ENCODE measurements at regions not wholly inside any gene's neighbourhood (a gene's known extent, or its start where the extent isn't known, plus 50 kb on each side); places are given as distances from the start of the nearest gene placed in this dataset.

GRCh38 chr14:34111505-34111904 is 160.6 kb upstream of the EGLN3 start:
- no peaks in the 10 kb centered on the region for H3K36me3 Mint-ChIP-seq
- peaks cover 16% of the 10 kb centered on the region for H3K27me3 Mint-ChIP-seq
- CTCF ChIA-PET, result no interaction called here
- H3K4me3 Mint-ChIP-seq, result no peak overlapping the region
- no peak overlapping the region for H3K27ac Mint-ChIP-seq
- no peaks in the 10 kb centered on the region for H3K4me1 Mint-ChIP-seq
- no peak for DNase-seq
- H3K9me3 Mint-ChIP-seq, result peaks cover 3% of the 10 kb centered on the region

- CTCF ChIA-PET, result no interaction called here
Measured at GRCh38 chr14:34110531-34110930, 159.7 kb upstream of the EGLN3 start.

GRCh38 chr14:34107441-34107840 is 156.6 kb upstream of the EGLN3 start:
- H3K4me3 Mint-ChIP-seq, result no peak overlapping the region
- no peaks in the 10 kb centered on the region for H3K36me3 Mint-ChIP-seq
- CTCF ChIA-PET, result no interaction called here
- H3K27ac Mint-ChIP-seq, result no peak overlapping the region
- peaks cover 10% of the 10 kb centered on the region for H3K27me3 Mint-ChIP-seq
- H3K9me3 Mint-ChIP-seq, result peaks cover 3% of the 10 kb centered on the region
- H3K4me1 Mint-ChIP-seq, result no peaks in the 10 kb centered on the region
- DNase-seq, result no peak

More at GRCh38 chr14:34110531-34110930, 159.7 kb upstream of the EGLN3 start:
- H3K9me3 Mint-ChIP-seq, result peaks cover 3% of the 10 kb centered on the region
- H3K4me3 Mint-ChIP-seq, result no peak overlapping the region
- H3K27me3 Mint-ChIP-seq, result peaks cover 16% of the 10 kb centered on the region
- no peak overlapping the region for H3K27ac Mint-ChIP-seq
- no peak for DNase-seq
- no peaks in the 10 kb centered on the region for H3K36me3 Mint-ChIP-seq
- no peaks in the 10 kb centered on the region for H3K4me1 Mint-ChIP-seq

GRCh38 chr14:34106310-34106709 is 155.4 kb upstream of the EGLN3 start:
- H3K27ac Mint-ChIP-seq, result no peak overlapping the region
- no peak for DNase-seq
- CTCF ChIA-PET, result no interaction called here

GRCh38 chr14:34104489-34105397 is 153.9 kb upstream of the EGLN3 start:
- CTCF ChIA-PET, result no interaction called here
- H3K27ac Mint-ChIP-seq, result no peak overlapping the region

More at GRCh38 chr14:34106310-34106709, 155.4 kb upstream of the EGLN3 start:
- Mint-ChIP-seq H3K4me3 (no peak overlapping the region), H3K4me1 (no peaks in the 10 kb centered on the region), H3K27me3 (peaks cover 10% of the 10 kb centered on the region), H3K36me3 (no peaks in the 10 kb centered on the region), H3K9me3 (peaks cover 3% of the 10 kb centered on the region)

GRCh38 chr14:34103176-34103575 is 152.3 kb upstream of the EGLN3 start:
- H3K27ac Mint-ChIP-seq, result no peak overlapping the region
- H3K9me3 Mint-ChIP-seq, result no peaks in the 10 kb centered on the region
- DNase-seq, result no peak
- H3K4me1 Mint-ChIP-seq, result peaks cover 9% of the 10 kb centered on the region
- no peak overlapping the region for H3K4me3 Mint-ChIP-seq
- no peaks in the 10 kb centered on the region for H3K36me3 Mint-ChIP-seq
- H3K27me3 Mint-ChIP-seq, result peaks cover 12% of the 10 kb centered on the region
- CTCF ChIA-PET, result no interaction called here

More at GRCh38 chr14:34104489-34105397, 153.9 kb upstream of the EGLN3 start:
- Mint-ChIP-seq H3K27me3 (peaks cover 6% of the 10 kb centered on the region), H3K9me3 (no peaks in the 10 kb centered on the region), H3K36me3 (no peaks in the 10 kb centered on the region), H3K4me3 (no peak overlapping the region), H3K4me1 (peaks cover under 1% of the 10 kb centered on the region)
- no peak for DNase-seq

- Mint-ChIP-seq H3K36me3 (no peaks in the 10 kb centered on the region), H3K4me3 (no peak overlapping the region), H3K27ac (no peak overlapping the region), H3K9me3 (no peaks in the 10 kb centered on the region), H3K4me1 (peaks cover 22% of the 10 kb centered on the region), H3K27me3 (peaks cover 29% of the 10 kb centered on the region)
- DNase-seq, result no peak
- CTCF ChIA-PET, result interaction anchor here (2.6 to 4.9 kb wide), 3 partner anchors 251 to 262 kb away, joined by 12 to 41 read pairs (median 13); no protein-coding TSS in a partner anchor
Measured at GRCh38 chr14:34099635-34100034, 148.8 kb upstream of the EGLN3 start.

GRCh38 chr14:34098985-34099349 is 148.1 kb upstream of the EGLN3 start:
- Mint-ChIP-seq H3K27me3 (peaks cover 29% of the 10 kb centered on the region), H3K27ac (no peak overlapping the region), H3K4me1 (peaks cover 29% of the 10 kb centered on the region), H3K9me3 (no peaks in the 10 kb centered on the region), H3K4me3 (no peak overlapping the region), H3K36me3 (no peaks in the 10 kb centered on the region)
- no peak for DNase-seq
- CTCF ChIA-PET, result interaction anchor here (0.6 to 5.9 kb wide), 23 partner anchors 11 to 1528 kb away, joined by 3 to 92 read pairs (median 4); partner anchors contain the start of gene EGLN3

GRCh38 chr14:34098045-34098984 is 147.4 kb upstream of the EGLN3 start:
- H3K36me3 Mint-ChIP-seq, result peaks cover 3% of the 10 kb centered on the region
- no peaks in the 10 kb centered on the region for H3K9me3 Mint-ChIP-seq
- CTCF ChIA-PET, result interaction anchor here (0.5 to 5.9 kb wide), 28 partner anchors 12 to 1527 kb away, joined by 3 to 92 read pairs (median 4); partner anchors contain the start of gene EGLN3
- H3K27me3 Mint-ChIP-seq, result peaks cover 33% of the 10 kb centered on the region
- H3K4me3 Mint-ChIP-seq, result no peak overlapping the region
- peak; percentile 52 for DNase-seq
- H3K4me1 Mint-ChIP-seq, result peaks cover 35% of the 10 kb centered on the region
- peak overlapping the region; percentile 46 for H3K27ac Mint-ChIP-seq

- Mint-ChIP-seq H3K9me3 (no peaks in the 10 kb centered on the region), H3K4me3 (no peak overlapping the region), H3K4me1 (peaks cover 42% of the 10 kb centered on the region), H3K27me3 (peaks cover 33% of the 10 kb centered on the region), H3K27ac (no peak overlapping the region), H3K36me3 (peaks cover 3% of the 10 kb centered on the region)
- CTCF ChIA-PET, result interaction anchor here (0.9 to 5.9 kb wide), 12 partner anchors 14 to 305 kb away, joined by 3 to 92 read pairs (median 6); no protein-coding TSS in a partner anchor
- DNase-seq, result no peak
Measured at GRCh38 chr14:34097644-34098043, 146.8 kb upstream of the EGLN3 start.

- CTCF ChIA-PET, result interaction anchor here (1.6 to 5.9 kb wide), 2 partner anchors 246 to 256 kb away, joined by 3 to 76 read pairs; no protein-coding TSS in a partner anchor
- Mint-ChIP-seq H3K36me3 (peaks cover 3% of the 10 kb centered on the region), H3K27ac (no peak overlapping the region), H3K27me3 (peaks cover 30% of the 10 kb centered on the region), H3K4me3 (no peak overlapping the region), H3K9me3 (no peaks in the 10 kb centered on the region), H3K4me1 (peaks cover 41% of the 10 kb centered on the region)
- DNase-seq, result no peak
Measured at GRCh38 chr14:34094384-34094783, 143.5 kb upstream of the EGLN3 start.

GRCh38 chr14:34093883-34094282 is 143.0 kb upstream of the EGLN3 start:
- no peak overlapping the region for H3K4me3 Mint-ChIP-seq

GRCh38 chr14:34090451-34090850 is 139.6 kb upstream of the EGLN3 start:
- Mint-ChIP-seq H3K27ac (no peak overlapping the region), H3K9me3 (peaks cover 4% of the 10 kb centered on the region), H3K4me3 (no peak overlapping the region), H3K4me1 (peaks cover 20% of the 10 kb centered on the region), H3K27me3 (peaks cover 38% of the 10 kb centered on the region), H3K36me3 (peaks cover 3% of the 10 kb centered on the region)
- no peak for DNase-seq
- CTCF ChIA-PET, result no interaction called here

More at GRCh38 chr14:34093883-34094282, 143.0 kb upstream of the EGLN3 start:
- peaks cover 28% of the 10 kb centered on the region for H3K27me3 Mint-ChIP-seq
- H3K27ac Mint-ChIP-seq, result no peak overlapping the region
- no peaks in the 10 kb centered on the region for H3K9me3 Mint-ChIP-seq
- DNase-seq, result no peak
- CTCF ChIA-PET, result interaction anchor here (0.8 to 5.9 kb wide), 2 partner anchors 55 to 246 kb away, joined by 3 to 76 read pairs; no protein-coding TSS in a partner anchor
- H3K4me1 Mint-ChIP-seq, result peaks cover 40% of the 10 kb centered on the region
- H3K36me3 Mint-ChIP-seq, result peaks cover 3% of the 10 kb centered on the region

- CTCF ChIA-PET, result no interaction called here
- Mint-ChIP-seq H3K4me3 (no peak overlapping the region), H3K27ac (no peak overlapping the region), H3K27me3 (peaks cover 39% of the 10 kb centered on the region), H3K36me3 (peaks cover 3% of the 10 kb centered on the region), H3K9me3 (peaks cover 4% of the 10 kb centered on the region), H3K4me1 (peaks cover 13% of the 10 kb centered on the region)
- DNase-seq, result no peak
Measured at GRCh38 chr14:34088914-34089313, 138.0 kb upstream of the EGLN3 start.

All from activated naive CD4-positive, alpha-beta T cell treated with anti-CD3 and anti-CD28 coated beads, Interleukin-2, amount 10 ng/mL, durations not matched to agents 7 days and 5 days (primary cell).